IPS DF 19.7 (cell line): ENCODE measurements at regions not wholly inside any gene's neighbourhood (a gene's known extent, or its start where the extent isn't known, plus 50 kb on each side); places are given as distances from the start of the nearest gene placed in this dataset.
"Not testable (repeated sequence)": the region's sequence is repeated elsewhere in the genome, so short reads cannot be mapped to it uniquely, and the experiment has no call there.

ENCODE experiments used
- DNase-seq: peaks from one replicate; pipeline ENCODE4 v3.0.0-alpha.2; 2013; ENCODE audit warnings: low read depth, low spot score

GRCh38 chr7:110446658-110447057 lies 644.3 kb upstream of the LRRN3 start:
- no peak for DNase-seq

GRCh38 chr7:110448918-110449317 lies 642.0 kb upstream of the LRRN3 start:
- no peak for DNase-seq

GRCh38 chr7:110454713-110455112 lies 636.2 kb upstream of the LRRN3 start:
- DNase-seq, result no peak

- no peak for DNase-seq
Measured at GRCh38 chr7:110461621-110462020, 629.3 kb upstream of the LRRN3 start.

- DNase-seq, result no peak
Measured at GRCh38 chr7:110470420-110470819, 620.5 kb upstream of the LRRN3 start.

GRCh38 chr7:110472419-110472818 lies 618.5 kb upstream of the LRRN3 start:
- DNase-seq, result not testable (repeated sequence)

GRCh38 chr7:110480964-110481363 lies 610.0 kb upstream of the LRRN3 start:
- no peak for DNase-seq

GRCh38 chr7:110483553-110483952 lies 607.4 kb upstream of the LRRN3 start:
- DNase-seq, result no peak

GRCh38 chr7:110484356-110484755 lies 606.6 kb upstream of the LRRN3 start:
- no peak for DNase-seq

- DNase-seq, result no peak
Measured at GRCh38 chr7:110486549-110486948, 604.4 kb upstream of the LRRN3 start.

GRCh38 chr7:110502888-110503465 lies 588.0 kb upstream of the LRRN3 start:
- no peak for DNase-seq

- DNase-seq, result no peak
Measured at GRCh38 chr7:110507369-110507768, 583.6 kb upstream of the LRRN3 start.

GRCh38 chr7:110507832-110508231 lies 583.1 kb upstream of the LRRN3 start:
- DNase-seq, result no peak

- not testable (repeated sequence) for DNase-seq
Measured at GRCh38 chr7:110514975-110515551, 575.9 kb upstream of the LRRN3 start.

GRCh38 chr7:110519851-110520250 lies 571.1 kb upstream of the LRRN3 start:
- DNase-seq, result no peak

GRCh38 chr7:110521357-110521911 lies 569.5 kb upstream of the LRRN3 start:
- DNase-seq, result no peak

- no peak for DNase-seq
Measured at GRCh38 chr7:110522061-110522760, 568.7 kb upstream of the LRRN3 start.

GRCh38 chr7:110522761-110523200 lies 568.1 kb upstream of the LRRN3 start:
- no peak for DNase-seq

GRCh38 chr7:110529175-110529574 lies 561.8 kb upstream of the LRRN3 start:
- DNase-seq, result no peak

- no peak for DNase-seq
Measured at GRCh38 chr7:110531186-110531585, 559.7 kb upstream of the LRRN3 start.

- DNase-seq, result no peak
Measured at GRCh38 chr7:110534241-110534931, 556.5 kb upstream of the LRRN3 start.

- no peak for DNase-seq
Measured at GRCh38 chr7:110539216-110539615, 551.7 kb upstream of the LRRN3 start.
